ENCODE measurements at regions not wholly inside any gene's neighbourhood (a gene's known extent, or its start where the extent isn't known, plus 50 kb on each side); places are given as distances from the start of the nearest gene placed in this dataset.
"Not testable (repeated sequence)": the region's sequence is repeated elsewhere in the genome, so short reads cannot be mapped to it uniquely, and the experiment has no call there.

DNA sequence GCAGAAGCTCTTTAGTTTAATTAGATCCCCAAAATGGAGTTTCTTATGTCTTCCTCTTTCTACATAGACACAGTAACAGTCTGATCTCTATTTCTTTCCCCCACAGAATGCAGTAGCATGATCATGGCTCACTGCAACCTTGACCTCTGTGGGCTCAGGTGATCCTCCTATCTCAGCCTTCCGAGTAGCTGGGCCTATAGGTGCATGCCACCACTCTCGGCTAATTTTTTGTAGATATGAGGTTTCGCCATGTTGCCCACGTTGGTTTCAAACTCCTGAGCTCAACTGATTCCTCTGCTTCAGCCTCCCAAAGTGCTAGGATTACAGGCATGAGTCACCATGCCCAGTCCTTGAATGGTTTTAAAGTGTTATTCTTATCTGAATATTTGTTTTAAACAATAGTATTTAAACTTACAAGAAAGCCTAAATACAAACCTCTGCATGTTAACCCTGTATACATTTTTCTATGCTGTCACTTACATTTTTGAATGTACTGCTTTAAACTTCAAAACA lies 120.6 kb downstream of the GOSR1 start:
- Mint-ChIP-seq H3K27me3 (ENCODE audit: low read depth) (no peaks in the 10 kb centered on the region), H3K4me1 (ENCODE audit: low read depth) (peaks cover 14% of the 10 kb centered on the region), H3K9me3 (no peaks in the 10 kb centered on the region), H3K36me3 (ENCODE audit: low read depth) (peaks cover 1% of the 10 kb centered on the region), H3K27ac (no peak overlapping the region), H3K4me3 (no peak overlapping the region)
- CTCF ChIA-PET: interaction anchor here (0.9 kb wide), 1 partner anchor 118 kb away, joined by 3 read pairs; no protein-coding TSS in a partner anchor
- intact Hi-C loops (cut with micrococcal nuclease): no loop called here
- no peak for DNase-seq

DNA sequence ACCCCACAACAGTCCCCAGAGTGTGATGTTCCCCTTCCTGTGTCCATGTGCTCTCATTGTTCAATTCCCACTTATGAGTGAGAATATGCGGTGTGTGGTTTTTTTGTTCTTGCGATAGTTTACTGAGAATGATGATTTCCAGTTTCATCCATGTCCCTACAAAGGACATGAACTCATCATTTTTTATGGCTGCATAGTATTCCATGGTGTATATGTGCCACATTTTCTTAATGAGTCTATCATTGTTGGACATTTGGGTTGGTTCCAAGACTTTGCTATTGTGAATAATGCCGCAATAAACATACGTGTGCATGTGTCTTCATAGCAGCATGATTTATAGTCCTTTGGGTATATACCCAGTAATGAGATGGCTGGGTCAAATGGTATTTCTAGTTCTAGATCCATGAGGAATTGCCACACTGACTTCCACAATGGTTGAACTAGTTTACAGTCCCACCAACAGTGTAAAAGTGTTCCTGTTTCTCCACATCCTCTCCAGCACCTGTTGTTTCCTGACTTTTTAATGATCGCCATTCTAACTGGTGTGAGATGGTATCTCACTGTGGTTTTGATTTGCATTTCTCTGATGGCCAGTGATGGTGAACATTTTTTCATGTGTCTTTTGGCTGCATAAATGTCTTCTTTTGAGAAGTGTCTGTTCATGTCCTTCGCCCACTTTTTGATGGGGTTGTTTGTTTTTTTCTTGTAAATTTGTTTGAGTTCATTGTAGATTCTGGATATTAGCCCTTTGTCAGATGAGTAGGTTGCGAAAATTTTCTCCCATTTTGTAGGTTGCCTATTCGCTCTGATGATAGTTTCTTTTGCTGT lies 120.0 kb downstream of the GOSR1 start:
- H3K4me3 Mint-ChIP-seq: not testable (repeated sequence)

DNA sequence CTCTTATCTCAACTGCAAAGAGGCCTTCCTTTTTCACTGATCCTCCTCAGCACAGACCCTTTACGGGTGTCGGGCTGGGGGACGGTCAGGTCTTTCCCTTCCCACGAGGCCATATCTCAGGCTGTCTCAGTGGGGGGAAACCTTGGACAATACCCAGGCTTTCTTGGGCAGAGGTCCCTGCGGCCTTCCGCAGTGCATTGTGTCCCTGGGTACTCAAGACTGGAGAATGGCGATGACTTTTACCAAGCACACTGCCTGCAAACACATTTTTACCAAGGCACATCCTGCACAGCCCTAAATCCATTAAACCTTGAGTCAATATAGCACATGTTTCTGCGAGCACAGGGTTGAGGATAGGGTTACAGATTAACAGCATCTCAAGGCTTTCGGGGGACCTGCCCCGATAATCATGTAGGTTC lies 117.8 kb downstream of the GOSR1 start:
- DNase-seq; H3K27ac Mint-ChIP-seq; intact Hi-C loops (cut with micrococcal nuclease); H3K36me3 Mint-ChIP-seq (ENCODE audit: low read depth); H3K27me3 Mint-ChIP-seq (ENCODE audit: low read depth); CTCF ChIA-PET; H3K4me1 Mint-ChIP-seq (ENCODE audit: low read depth); H3K9me3 Mint-ChIP-seq; H3K4me3 Mint-ChIP-seq: not testable (repeated sequence)

More for the DNA sequence above, 120.0 kb downstream of the GOSR1 start:
- H3K27me3 Mint-ChIP-seq (ENCODE audit: low read depth); intact Hi-C loops (cut with micrococcal nuclease); H3K27ac Mint-ChIP-seq; H3K36me3 Mint-ChIP-seq (ENCODE audit: low read depth); H3K9me3 Mint-ChIP-seq; DNase-seq: not testable (repeated sequence)
- CTCF ChIA-PET: interaction anchor here (0.9 kb wide), 1 partner anchor 119 kb away, joined by 3 read pairs; no protein-coding TSS in a partner anchor
- H3K4me1 Mint-ChIP-seq (ENCODE audit: low read depth): peaks cover 11% of the 10 kb centered on the region

DNA sequence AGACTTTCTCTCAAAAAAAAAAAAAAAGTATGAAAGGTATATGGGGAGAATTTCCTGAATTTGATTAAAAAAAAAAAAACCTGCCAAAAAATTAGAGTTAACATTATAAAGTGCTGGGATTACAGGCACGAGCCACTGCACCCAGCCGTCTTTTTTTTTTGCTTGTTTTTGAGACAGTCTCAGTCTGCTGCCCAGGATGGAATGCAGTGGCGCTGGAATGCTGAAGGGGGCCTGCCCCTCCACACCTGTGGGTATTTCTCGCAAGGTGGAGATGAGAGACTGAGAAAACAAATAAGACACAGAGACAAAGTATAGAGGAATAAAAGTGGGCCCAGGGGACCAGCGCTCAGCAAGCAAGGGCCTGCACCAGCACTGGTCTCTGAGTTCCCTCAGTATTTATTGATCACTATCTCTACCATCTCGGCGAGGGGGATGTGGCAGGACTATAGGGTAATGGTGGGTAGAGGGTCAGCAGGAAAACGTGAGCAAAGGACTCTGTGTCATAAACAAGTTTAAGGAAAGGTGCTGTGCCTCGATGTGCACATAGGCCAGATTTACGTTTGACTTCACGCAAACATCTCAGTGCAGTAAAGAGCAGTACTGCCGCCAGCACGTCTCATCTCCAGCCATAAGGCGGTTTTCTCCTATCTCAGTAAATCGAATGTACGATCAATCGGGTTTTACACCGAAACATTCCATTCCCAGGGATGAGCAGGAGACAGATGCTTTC lies 117.2 kb downstream of the GOSR1 start:
- Mint-ChIP-seq H3K4me3 (no peak overlapping the region), H3K27ac (no peak overlapping the region), H3K4me1 (ENCODE audit: low read depth) (no peaks in the 10 kb centered on the region), H3K27me3 (ENCODE audit: low read depth) (no peaks in the 10 kb centered on the region), H3K9me3 (no peaks in the 10 kb centered on the region), H3K36me3 (ENCODE audit: low read depth) (no peaks in the 10 kb centered on the region)
- CTCF ChIA-PET: no interaction called here
- intact Hi-C loops (cut with micrococcal nuclease): no loop called here
- no peak for DNase-seq

DNA sequence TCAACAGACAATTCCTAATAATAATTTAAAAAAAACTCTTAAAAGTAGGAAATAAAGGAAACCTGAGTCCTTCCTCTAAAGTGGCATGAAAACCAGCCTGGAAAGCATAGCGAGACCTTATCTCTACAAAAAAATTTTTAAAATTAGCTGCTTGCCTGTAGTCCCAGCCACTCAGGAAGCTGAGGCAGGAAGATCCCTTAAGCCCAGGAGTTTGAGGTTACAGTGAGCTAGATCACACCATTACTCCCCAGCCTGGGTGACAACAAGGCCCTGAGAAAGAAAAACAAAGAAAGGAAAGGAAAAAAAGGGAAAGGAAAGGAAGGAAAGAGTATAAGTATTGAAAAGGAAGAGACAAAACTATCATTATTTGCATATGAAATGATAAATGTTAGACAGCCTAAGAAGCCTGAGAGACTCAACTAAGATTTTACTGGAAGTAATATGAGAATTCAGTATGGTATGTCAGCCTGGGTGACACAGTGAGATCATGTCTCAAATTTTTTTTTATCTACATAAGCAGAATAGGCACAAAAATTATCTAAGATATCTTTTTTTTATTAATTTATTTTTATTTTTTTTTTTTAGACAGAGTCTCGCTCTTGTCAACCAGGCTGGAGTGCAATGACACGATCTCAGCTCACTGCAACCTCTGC lies 113.0 kb downstream of the GOSR1 start:
- CTCF ChIA-PET: no interaction called here
- H3K27me3 Mint-ChIP-seq (ENCODE audit: low read depth): no peaks in the 10 kb centered on the region

DNA sequence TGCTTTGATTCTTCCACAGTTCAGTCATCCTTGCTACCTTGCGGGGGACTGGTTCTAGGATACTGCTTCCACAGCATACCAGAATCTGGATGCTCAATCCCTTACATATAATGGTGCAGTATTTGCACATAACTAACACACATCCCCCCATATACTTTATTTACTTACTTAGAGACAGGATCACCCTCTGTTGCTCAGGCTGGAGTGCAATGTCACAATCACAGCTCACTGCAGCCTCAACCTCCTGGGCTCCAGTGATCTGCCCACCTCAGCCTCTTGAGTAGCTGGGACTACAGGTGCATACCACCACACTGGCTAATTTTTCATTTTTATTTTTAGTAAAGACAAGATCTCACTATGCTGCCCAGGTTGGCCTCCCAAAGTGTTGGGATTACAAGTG lies 112.2 kb downstream of the GOSR1 start:
- Mint-ChIP-seq H3K9me3 (no peaks in the 10 kb centered on the region), H3K4me1 (ENCODE audit: low read depth) (no peaks in the 10 kb centered on the region), H3K36me3 (ENCODE audit: low read depth) (no peaks in the 10 kb centered on the region), H3K27ac (no peak overlapping the region), H3K27me3 (ENCODE audit: low read depth) (no peaks in the 10 kb centered on the region), H3K4me3 (no peak overlapping the region)
- DNase-seq: no peak
- CTCF ChIA-PET: no interaction called here
- intact Hi-C loops (cut with micrococcal nuclease): no loop called here

More for the DNA sequence above, 113.0 kb downstream of the GOSR1 start:
- intact Hi-C loops (cut with micrococcal nuclease): no loop called here
- no peak for DNase-seq
- H3K4me1 Mint-ChIP-seq (ENCODE audit: low read depth): no peaks in the 10 kb centered on the region
- no peak overlapping the region for H3K4me3 Mint-ChIP-seq
- no peaks in the 10 kb centered on the region for H3K9me3 Mint-ChIP-seq
- H3K36me3 Mint-ChIP-seq (ENCODE audit: low read depth): no peaks in the 10 kb centered on the region
- no peak overlapping the region for H3K27ac Mint-ChIP-seq

DNA sequence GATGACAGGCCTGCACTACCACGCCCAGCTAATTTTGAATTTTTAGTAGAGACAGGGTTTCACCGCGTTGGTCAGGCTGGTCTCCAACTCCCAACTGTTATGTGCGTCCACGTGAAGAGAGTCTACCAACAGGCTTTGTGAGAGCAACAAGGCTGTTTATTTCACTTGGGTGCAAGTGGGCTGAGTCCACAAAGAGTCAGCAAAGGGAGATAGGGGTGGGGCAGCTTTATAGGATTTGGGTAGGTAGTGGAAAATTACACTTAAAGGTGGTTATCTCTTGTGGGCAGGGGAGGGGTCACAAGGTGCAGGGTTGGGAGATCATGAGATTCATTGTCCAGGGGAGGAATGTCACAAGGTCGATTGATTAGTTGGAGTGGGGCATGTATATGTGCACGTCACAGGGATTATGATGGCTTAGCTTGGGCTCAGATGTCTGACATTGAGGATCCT lies 111.6 kb downstream of the GOSR1 start:
- Mint-ChIP-seq H3K27me3 (ENCODE audit: low read depth) (no peaks in the 10 kb centered on the region), H3K9me3 (no peaks in the 10 kb centered on the region), H3K27ac (no peak overlapping the region), H3K36me3 (ENCODE audit: low read depth) (no peaks in the 10 kb centered on the region), H3K4me1 (ENCODE audit: low read depth) (no peaks in the 10 kb centered on the region), H3K4me3 (no peak overlapping the region)
- DNase-seq: no peak
- intact Hi-C loops (cut with micrococcal nuclease): no loop called here
- CTCF ChIA-PET: no interaction called here

DNA sequence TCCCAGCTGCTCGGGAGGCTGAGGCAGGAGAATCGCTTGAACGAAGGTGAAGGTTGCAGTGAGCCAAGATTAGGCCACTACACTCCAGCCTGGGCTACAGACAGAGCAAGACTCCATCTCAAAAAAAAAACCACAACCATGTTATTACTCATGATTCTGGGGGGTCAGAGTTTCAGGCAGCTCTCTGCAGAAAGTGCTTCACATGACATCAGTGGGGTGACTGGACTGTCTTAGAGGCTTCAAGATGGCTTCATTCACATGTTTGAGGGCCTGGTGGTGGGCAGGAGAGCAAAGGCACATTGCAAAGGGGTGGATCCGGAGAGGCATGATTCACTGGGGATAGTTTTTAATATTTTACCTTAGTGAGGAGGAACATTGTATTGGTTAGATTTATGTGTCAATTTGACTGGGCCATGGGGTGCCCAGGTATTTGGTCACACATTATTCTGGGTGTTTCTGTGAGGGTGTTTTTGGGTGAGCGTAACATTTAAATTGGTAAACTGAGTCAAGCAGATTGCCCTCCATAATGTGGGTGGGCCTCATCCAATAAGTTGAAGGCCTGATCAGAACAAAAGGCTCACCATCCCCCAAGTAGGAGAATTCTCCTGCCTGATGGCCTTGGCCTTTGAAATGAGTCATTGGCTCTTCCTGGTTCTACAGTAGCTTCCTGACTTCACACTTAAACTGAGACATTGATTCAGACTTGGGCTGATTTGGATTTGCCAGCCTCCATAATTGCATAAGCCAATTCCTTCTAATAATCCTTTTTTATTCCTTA lies 109.8 kb downstream of the GOSR1 start:
- H3K9me3 Mint-ChIP-seq: no peaks in the 10 kb centered on the region
- DNase-seq: no peak

DNA sequence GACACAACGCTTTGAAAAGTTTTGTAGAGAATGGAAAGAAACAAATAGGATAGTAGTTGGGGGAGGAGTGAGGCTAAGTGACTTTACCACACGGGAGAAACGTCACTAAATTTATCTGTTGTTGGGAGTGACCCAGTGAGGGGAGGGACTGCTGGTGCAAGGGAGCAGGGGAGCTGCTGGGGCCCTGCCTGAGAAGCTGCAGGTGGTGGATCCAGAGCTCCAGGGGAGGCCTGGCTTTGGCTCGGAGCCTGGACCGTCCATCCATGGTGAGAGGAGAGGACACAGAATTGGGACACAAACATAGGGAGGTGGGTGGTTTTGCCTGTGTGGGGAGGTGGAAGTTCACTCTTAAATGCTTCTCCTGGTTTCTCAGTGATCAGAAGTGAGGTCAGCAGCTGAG lies 107.6 kb downstream of the GOSR1 start:
- H3K27ac Mint-ChIP-seq: no peak overlapping the region
- H3K4me1 Mint-ChIP-seq (ENCODE audit: low read depth): no peaks in the 10 kb centered on the region
- no peaks in the 10 kb centered on the region for H3K36me3 Mint-ChIP-seq (ENCODE audit: low read depth)
- H3K27me3 Mint-ChIP-seq (ENCODE audit: low read depth): no peaks in the 10 kb centered on the region
- H3K9me3 Mint-ChIP-seq: no peaks in the 10 kb centered on the region
- intact Hi-C loops (cut with micrococcal nuclease): no loop called here
- H3K4me3 Mint-ChIP-seq: no peak overlapping the region
- DNase-seq: no peak
- CTCF ChIA-PET: no interaction called here

More for the DNA sequence above, 109.8 kb downstream of the GOSR1 start:
- no peak overlapping the region for H3K4me3 Mint-ChIP-seq
- no peaks in the 10 kb centered on the region for H3K36me3 Mint-ChIP-seq (ENCODE audit: low read depth)
- CTCF ChIA-PET: no interaction called here
- H3K4me1 Mint-ChIP-seq (ENCODE audit: low read depth): no peaks in the 10 kb centered on the region
- no peaks in the 10 kb centered on the region for H3K27me3 Mint-ChIP-seq (ENCODE audit: low read depth)
- intact Hi-C loops (cut with micrococcal nuclease): no loop called here
- H3K27ac Mint-ChIP-seq: no peak overlapping the region

DNA sequence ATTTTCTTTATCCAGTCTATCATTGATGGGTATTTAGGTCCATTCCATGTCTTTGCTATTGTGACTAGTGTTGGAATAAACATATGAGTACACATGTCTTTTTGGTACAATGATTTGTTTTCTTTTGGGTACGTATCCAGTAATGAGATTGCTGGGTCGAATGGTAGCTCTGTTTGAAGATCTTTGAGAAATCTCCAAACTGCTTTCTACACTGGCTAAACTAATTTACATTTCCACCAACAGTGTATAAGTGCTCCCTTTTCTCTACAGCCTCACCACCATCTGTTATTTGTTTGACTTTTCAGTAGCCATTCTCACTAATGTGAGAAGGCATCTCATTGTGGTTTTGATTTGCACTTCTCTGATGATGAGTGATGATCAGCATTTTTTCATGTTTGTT lies 103.7 kb downstream of the GOSR1 start:
- intact Hi-C loops (cut with micrococcal nuclease): no loop called here
- H3K36me3 Mint-ChIP-seq (ENCODE audit: low read depth): no peaks in the 10 kb centered on the region

DNA sequence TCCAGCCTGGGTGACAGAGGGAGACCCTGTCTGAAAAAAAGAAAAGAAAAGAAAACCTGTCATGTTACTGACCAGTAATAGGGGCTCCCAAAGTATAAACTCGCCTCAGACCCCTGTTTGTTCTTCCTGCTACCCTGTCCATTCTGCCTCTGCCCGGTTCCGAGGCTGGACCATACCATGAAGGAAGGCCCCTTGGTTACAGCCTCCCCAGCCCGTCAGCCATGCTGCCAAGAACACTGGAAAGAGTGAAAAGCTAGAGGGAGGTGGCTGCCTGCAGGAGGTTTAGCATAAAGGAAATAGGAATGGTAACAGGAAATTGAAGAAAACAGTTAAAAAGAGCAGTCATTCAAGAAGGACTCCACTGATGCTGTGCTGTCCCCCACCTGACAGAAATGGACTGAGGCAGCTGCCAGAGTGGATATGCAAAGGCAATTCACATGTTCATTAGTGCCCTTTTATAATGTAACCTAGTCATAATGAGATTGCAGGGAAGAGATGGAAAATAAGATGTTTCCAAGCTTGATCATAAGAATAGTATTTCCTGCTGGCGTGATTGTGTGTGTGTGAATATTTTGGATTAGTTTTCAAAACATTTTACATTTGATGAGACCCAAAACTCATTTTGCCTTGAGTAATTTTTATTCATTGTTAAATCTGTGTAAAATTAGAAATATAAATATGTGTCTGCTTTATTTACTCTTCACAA lies 102.6 kb downstream of the GOSR1 start:
- Mint-ChIP-seq H3K27ac (no peak overlapping the region), H3K27me3 (ENCODE audit: low read depth) (no peaks in the 10 kb centered on the region), H3K4me3 (no peak overlapping the region), H3K4me1 (ENCODE audit: low read depth) (no peaks in the 10 kb centered on the region), H3K9me3 (no peaks in the 10 kb centered on the region), H3K36me3 (ENCODE audit: low read depth) (no peaks in the 10 kb centered on the region)
- intact Hi-C loops (cut with micrococcal nuclease): no loop called here
- CTCF ChIA-PET: interaction anchor here (0.6 kb wide), 1 partner anchor 259 kb away, joined by 3 read pairs; no protein-coding TSS in a partner anchor
- DNase-seq: no peak

More for the DNA sequence above, 103.7 kb downstream of the GOSR1 start:
- DNase-seq: no peak
- Mint-ChIP-seq H3K9me3 (no peaks in the 10 kb centered on the region), H3K27me3 (ENCODE audit: low read depth) (no peaks in the 10 kb centered on the region), H3K4me1 (ENCODE audit: low read depth) (no peaks in the 10 kb centered on the region), H3K4me3 (no peak overlapping the region), H3K27ac (no peak overlapping the region)
- CTCF ChIA-PET: no interaction called here
